HEK293T (cell line): ENCODE measurements at regions not wholly inside any gene's neighbourhood (a gene's known extent, or its start where the extent isn't known, plus 50 kb on each side); places are given as distances from the start of the nearest gene placed in this dataset.

ENCODE experiments used
- CTCF ChIA-PET: fragments of 350-600 bp; formaldehyde crosslinking; extraction: SDS; loops from one replicate; lab custom pipeline; 2021; ENCODE audit warnings: antibody characterized with exemption, inconsistent platforms; lab: Yijun Ruan, JAX
- POLR2A ChIA-PET: fragments of 350-600 bp; formaldehyde crosslinking; extraction: SDS; loops from one replicate; lab custom pipeline; 2020; ENCODE audit warnings: antibody characterized with exemption, inconsistent platforms; lab: Yijun Ruan, JAX
- DNase-seq: peaks from one replicate; pipeline ENCODE4 v3.0.0; 2012; ENCODE audit warnings: mixed read lengths; ENCODE audit errors: extremely low spot score
- ARNT ChIP-seq: fragments of 450-650 bp; IDR thresholded peaks from 2 replicates; pipeline ENCODE4 v1.6.1; 2017; ENCODE audit warnings: mild to moderate bottlenecking
- BHLHE40 ChIP-seq: fragments of 450-650 bp; IDR thresholded peaks from 2 replicates; pipeline ENCODE4 v1.6.1; 2016; ENCODE audit warnings: mild to moderate bottlenecking, moderate library complexity, borderline replicate concordance
- CTBP1 ChIP-seq: fragments of 450-650 bp; IDR thresholded peaks from 2 replicates; pipeline ENCODE4 v1.6.1; 2016; ENCODE audit warnings: borderline replicate concordance
- ELF4 ChIP-seq: fragments of 450-650 bp; IDR thresholded peaks from 2 replicates; pipeline ENCODE4 v1.6.1; 2017; ENCODE audit warnings: antibody characterized with exemption
- FOXA1 ChIP-seq: fragments of 450-650 bp; IDR thresholded peaks from 2 replicates; pipeline ENCODE4 v1.6.1; 2016; ENCODE audit warnings: mild to moderate bottlenecking
- FOXK2 ChIP-seq: fragments of 450-650 bp; IDR thresholded peaks from 2 replicates; pipeline ENCODE4 v1.6.1; 2016; ENCODE audit warnings: mild to moderate bottlenecking
- FOXM1 ChIP-seq: fragments of 450-650 bp; IDR thresholded peaks from 2 replicates; pipeline ENCODE4 v1.6.1; 2017; ENCODE audit warnings: mild to moderate bottlenecking, borderline replicate concordance
- HDGF ChIP-seq: fragments of 450-650 bp; IDR thresholded peaks from 2 replicates; pipeline ENCODE4 v1.6.1; 2017; ENCODE audit warnings: antibody characterized with exemption, borderline replicate concordance
- L3MBTL2 ChIP-seq: fragments of 450-650 bp; conservative IDR thresholded peaks from 2 replicates; pipeline ENCODE4 v1.6.1; 2016; ENCODE audit warnings: mild to moderate bottlenecking
- LEF1 ChIP-seq: fragments of 450-650 bp; IDR thresholded peaks from 2 replicates; pipeline ENCODE4 v1.6.1; 2017; ENCODE audit warnings: mild to moderate bottlenecking, borderline replicate concordance
- NFRKB ChIP-seq: fragments of 450-650 bp; IDR thresholded peaks from 2 replicates; pipeline ENCODE4 v1.6.1; 2016; ENCODE audit warnings: mild to moderate bottlenecking, moderate library complexity
- SP1 ChIP-seq: fragments of 450-650 bp; IDR thresholded peaks from 2 replicates; pipeline ENCODE4 v1.6.1; 2017
- SUZ12 ChIP-seq: fragments of 450-650 bp; IDR thresholded peaks from 2 replicates; pipeline ENCODE4 v1.6.1; 2016; ENCODE audit warnings: mild to moderate bottlenecking
- TARDBP ChIP-seq: fragments of 450-650 bp; IDR thresholded peaks from 2 replicates; pipeline ENCODE4 v1.6.1; 2016
- ZNF384 ChIP-seq: fragments of 450-650 bp; IDR thresholded peaks from 2 replicates; pipeline ENCODE4 v1.6.1; 2016
- TF ChIP-seq, protein P1 (sequence below): fragments of 450-650 bp; IDR thresholded peaks from 2 replicates; pipeline ENCODE4 v1.6.1; 2016

DNA sequence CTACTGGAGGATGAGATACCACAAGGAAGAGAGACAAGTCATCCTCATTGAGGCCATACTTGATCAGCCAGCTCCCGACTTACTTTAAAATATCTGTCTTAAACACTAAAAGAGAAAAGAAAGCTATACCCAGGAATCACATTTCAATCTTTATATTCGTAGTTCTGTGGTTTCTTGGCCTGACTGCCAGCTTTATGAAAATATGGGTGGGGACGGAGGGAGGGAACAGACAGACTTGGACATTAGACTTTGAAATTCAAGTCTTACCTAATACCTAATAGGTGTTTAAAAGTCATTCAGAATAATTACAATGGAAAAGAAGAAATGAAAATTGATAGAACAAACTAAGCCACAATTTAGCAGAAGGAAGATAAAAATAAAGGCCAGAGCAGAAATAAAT lies 604.8 kb upstream of the RORB start:
- no peak for DNase-seq
- TF ChIP-seq ARNT (no peak), LEF1 (no peak), SP1 (no peak), NFRKB (no peak), FOXK2 (no peak), L3MBTL2 (no peak), FOXM1 (no peak), SUZ12 (no peak), ZNF384 (no peak), TARDBP (no peak), ELF4 (no peak), HDGF (no peak), CTBP1 (no peak), BHLHE40 (no peak), FOXA1 (no peak)
- TF ChIP-seq, protein P1, sequence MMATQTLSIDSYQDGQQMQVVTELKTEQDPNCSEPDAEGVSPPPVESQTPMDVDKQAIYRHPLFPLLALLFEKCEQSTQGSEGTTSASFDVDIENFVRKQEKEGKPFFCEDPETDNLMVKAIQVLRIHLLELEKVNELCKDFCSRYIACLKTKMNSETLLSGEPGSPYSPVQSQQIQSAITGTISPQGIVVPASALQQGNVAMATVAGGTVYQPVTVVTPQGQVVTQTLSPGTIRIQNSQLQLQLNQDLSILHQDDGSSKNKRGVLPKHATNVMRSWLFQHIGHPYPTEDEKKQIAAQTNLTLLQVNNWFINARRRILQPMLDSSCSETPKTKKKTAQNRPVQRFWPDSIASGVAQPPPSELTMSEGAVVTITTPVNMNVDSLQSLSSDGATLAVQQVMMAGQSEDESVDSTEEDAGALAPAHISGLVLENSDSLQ = no peak
- CTCF ChIA-PET = no interaction called here
- POLR2A ChIA-PET = no interaction called here

DNA sequence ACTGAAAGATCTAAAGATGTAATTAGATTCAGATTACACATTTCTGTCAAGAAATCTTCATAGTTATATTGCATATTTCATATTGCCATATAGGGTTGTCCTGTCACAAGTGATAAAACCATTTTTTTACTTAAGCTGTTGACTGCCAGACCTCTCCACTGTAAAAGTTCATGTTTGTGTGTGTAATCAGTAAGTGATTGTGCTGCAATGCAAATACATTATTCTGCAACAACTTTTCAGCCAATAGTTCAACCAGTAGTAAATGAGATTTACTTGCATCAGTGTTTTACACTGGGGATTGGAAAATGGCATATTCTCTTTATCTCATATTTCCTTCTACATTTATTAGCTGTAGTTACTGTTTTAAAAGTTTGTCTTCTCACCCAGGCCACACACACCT lies 603.9 kb upstream of the RORB start:
- no peak for TF ChIP-seq SP1
- no peak for TF ChIP-seq TARDBP
- POLR2A ChIA-PET = no interaction called here
- DNase-seq = no peak
- CTCF ChIA-PET = no interaction called here

DNA sequence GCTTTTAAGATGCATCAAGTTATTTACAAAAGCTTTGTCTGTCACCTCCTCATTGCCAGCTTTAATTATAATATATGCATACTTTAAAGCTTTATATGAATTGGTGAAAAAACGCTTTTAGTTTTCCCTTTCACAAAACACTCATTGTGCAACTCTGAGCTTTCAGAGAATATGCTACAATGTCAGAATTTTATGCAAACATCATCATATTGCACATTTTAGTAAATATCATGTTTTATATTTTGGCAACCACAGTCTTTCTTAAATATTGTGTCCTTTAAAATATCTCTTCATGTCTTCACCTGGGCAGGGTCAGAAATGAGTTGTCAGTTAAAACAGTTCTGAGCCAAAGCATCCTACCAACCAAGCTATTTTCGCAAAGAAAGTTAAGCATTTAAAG lies 601.1 kb upstream of the RORB start:
- POLR2A ChIA-PET = no interaction called here
- no peak for DNase-seq
- CTCF ChIA-PET = no interaction called here
- TF ChIP-seq CTBP1 (no peak), SUZ12 (no peak)

DNA sequence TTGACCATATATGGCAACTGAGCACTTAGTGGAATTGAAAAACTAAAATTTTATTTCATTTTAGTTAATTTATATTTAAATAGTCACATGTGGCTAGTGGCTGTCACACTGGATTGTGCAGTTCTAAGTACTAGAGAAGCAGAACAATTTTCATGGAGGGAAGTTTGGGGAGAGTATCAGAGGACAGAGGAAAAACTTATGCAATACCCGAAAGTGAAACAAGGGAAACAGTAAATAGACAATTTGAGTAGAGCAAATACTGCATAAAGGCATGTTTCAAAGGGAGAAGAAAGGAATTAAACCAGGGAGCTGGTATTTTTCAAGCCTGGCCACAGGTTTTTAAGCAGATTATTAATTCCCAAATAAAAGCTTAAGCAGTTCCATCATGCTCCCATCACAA lies 590.5 kb upstream of the RORB start:
- ChIA-PET CTCF (no interaction called here), POLR2A (no interaction called here)
- no peak for DNase-seq
- TF ChIP-seq FOXA1 (no peak), FOXK2 (no peak), NFRKB (no peak), ZNF384 (no peak), SUZ12 (no peak), L3MBTL2 (no peak), SP1 (no peak), LEF1 (no peak), TARDBP (no peak), ARNT (no peak), ELF4 (no peak), CTBP1 (no peak), BHLHE40 (no peak), HDGF (no peak), FOXM1 (no peak)
- TF ChIP-seq, protein P1 = no peak

DNA sequence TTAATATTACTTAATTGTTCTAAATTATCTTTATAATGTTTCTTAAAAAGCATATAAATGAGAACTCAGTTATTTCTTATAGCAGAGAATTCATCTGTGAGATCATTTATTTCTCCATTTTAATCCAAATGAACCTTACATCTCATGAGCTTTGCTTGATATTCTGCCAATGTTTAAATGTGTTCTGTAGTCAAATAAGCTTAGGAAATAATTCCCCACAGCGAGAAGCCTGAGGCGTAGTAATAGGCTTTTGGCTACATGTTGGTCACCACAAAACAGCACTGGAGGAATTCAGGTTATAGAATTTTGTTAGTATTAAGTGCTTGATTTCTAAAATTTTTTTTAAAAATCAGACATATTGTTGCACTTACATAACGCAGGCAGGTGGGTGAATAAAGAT lies 585.3 kb upstream of the RORB start:
- CTCF ChIA-PET = no interaction called here
- TF ChIP-seq, protein P1 = no peak
- no peak for TF ChIP-seq FOXK2
- TF ChIP-seq LEF1 = no peak
- TF ChIP-seq ARNT = no peak
- no peak for TF ChIP-seq FOXM1
- no peak for TF ChIP-seq BHLHE40
- no peak for TF ChIP-seq L3MBTL2
- TF ChIP-seq ZNF384 = no peak
- TF ChIP-seq TARDBP = no peak
- no peak for DNase-seq
- POLR2A ChIA-PET = no interaction called here

DNA sequence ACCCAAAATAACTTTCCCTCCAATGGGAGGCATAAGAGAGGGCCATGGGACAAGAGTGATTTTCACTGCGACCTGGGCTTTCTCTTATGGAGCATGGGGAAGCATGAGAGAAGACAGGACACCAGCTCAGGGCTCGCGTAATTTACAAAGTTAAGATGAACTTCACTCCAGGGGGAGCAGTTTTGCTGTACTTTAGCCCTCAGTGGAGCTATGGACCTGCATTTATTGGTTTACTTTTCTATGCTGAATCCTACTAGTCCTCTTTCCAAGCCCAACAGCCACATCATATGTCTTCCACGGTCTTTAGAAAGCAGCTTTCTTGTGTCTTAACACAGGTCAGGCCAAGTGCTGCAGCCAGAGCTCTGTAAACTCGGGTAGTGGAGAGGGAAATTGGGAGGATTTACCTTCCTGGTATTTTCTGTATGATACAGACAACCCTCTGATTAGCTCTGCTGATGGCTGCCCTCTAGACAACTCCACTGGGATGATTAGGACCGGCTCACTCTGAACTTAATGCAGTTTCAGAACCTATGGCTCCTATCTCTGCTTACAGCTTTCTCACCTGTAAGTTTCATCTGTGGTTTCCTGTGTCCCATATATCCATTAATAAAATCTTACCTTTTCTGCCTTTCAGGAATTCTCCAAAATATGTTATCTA lies 581.0 kb upstream of the RORB start:
- ChIA-PET POLR2A (no interaction called here), CTCF (interaction anchor here (0.6 kb wide), 1 partner anchor 1075 kb away, joined by 3 read pairs; no protein-coding TSS in a partner anchor)
- peak; percentile 15 for DNase-seq
- TF ChIP-seq FOXM1 (no peak), CTBP1 (no peak), FOXA1 (no peak), FOXK2 (no peak), ELF4 (no peak), ZNF384 (no peak), SUZ12 (no peak), L3MBTL2 (no peak), ARNT (no peak), NFRKB (no peak), SP1 (no peak), HDGF (no peak), LEF1 (no peak)
- TF ChIP-seq, protein P1 = no peak
